NCI-H345 treated with DMSO at 0.1 percent for 48 hours (cell line): ENCODE measurements at regions not wholly inside any gene's neighbourhood (a gene's known extent, or its start where the extent isn't known, plus 50 kb on each side); places are given as distances from the start of the nearest gene placed in this dataset.

Source experiments
- DNase-seq: peaks from one replicate; lab custom pipeline; 2025; ENCODE audit not compliant: unreplicated experiment; lab: John Stamatoyannopoulos, UW

DNA sequence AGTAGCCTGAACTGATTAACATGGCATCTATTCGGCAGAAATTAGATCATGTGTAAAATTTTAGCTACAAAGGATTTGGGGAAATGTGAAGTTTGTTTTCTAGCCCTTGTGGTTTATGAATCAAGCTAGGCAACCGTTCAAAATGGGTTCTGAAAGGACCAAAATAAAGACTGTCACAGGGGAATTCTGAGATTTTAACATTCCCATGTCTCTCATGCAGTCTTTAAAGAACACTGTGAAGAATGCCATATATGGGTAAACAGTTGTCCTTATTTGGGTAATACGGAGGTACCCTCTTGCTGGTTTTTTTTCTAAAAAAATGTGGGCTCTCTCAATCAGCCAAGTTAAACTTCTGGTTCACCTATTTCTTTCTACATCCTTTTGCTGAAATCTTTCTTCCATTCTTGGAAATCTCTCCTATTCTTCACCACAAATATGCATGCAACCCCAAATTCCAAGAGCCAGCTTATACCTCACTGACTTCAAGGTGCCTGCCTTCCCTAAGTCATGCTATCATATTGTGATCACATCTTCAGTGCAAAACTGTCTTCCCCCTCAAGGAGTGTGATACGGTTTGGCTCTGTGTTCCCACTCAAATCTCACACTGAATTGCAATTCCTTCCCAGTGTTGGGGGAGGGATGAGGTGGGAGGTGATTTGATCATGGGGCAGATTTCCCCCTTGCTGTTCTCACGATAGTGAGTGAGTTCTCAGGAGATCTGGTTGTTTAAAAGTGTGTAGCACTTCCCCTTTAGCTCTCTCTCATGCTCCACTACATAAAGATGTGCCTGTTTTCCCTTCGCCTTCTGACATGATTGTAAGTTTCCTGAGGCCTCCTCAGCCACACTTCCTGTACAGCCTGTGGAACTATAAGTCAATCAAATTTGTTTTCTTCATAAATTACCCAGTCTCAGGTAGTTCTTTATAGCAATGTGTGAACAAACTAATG is 308.7 kb downstream of the TTLL7 start:
- no peak for DNase-seq

DNA sequence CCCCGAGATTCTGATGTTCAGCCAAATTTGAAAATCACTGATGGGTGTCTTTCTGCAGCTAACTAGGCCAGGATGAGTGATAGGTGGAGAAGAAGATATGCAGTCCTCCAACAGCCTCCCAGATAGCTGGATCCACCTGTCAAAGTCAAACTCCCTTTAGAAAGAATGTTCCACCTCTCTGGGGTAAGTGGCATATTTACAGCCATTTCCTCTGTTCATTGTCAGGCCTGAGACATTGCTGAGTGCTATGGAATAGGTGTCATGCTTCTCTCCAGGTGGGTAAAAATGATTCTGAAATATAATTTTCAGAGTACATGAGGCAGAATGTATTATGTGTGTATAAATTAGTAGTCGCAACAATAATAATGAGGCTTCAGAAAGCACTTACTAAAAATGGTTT is 316.8 kb downstream of the TTLL7 start:
- DNase-seq: no peak

DNA sequence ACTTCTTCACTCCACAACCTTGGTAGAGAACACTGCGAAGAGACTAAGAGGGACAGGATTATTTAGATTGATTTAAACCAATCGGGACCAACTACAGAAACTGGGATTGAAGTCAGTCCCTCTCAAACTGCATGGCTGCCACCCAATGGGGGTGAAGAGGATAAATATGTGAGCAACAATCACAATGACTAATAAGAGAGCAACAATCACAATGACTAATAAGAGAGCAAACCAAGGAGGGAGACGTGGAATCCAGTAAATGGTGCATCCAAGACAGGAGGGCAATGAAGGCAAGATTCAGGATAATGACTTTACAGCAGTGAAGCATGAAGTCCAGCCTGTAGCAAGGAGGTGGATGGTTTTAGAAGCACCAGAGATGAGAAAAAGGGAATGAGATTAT is 322.8 kb downstream of the TTLL7 start:
- DNase-seq: no peak

DNA sequence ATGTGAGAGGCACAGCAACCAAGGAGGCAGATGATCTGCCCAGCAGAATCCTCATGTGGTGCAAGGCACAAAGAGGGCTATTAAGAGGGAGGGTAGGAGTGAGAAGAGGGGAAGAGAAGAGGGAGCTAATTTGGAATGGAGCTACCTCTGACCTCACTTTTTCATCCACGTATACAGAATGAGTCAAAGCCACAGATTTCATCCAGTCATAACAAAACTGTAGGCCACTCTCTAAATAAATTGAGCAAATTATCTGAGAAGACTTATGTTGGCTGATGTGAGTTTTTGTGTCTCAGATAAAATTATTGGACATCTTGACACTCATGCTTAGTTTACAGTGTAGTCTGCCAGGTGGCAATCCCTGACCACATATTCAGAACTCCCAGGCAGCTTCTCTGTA is 325.6 kb downstream of the TTLL7 start:
- no peak for DNase-seq

DNA sequence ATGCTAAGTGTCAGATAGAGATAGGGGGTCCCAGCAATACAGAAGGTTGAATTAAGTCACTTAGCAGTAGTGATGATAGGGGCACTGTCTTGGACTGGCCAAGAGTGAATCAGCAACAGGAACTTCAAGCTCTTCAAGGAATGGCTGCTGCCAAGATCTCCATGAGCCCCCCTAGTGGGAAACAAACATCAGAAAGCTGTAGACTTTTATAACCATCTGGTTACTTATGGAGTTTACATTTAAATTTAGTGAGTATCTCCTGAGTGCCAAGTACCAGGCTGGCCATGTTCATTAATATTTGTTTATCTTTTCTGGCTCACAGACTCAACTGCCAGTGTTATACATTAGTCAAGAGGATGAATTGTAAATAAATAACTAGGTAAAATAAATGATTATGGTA is 327.3 kb downstream of the TTLL7 start:
- no peak for DNase-seq

DNA sequence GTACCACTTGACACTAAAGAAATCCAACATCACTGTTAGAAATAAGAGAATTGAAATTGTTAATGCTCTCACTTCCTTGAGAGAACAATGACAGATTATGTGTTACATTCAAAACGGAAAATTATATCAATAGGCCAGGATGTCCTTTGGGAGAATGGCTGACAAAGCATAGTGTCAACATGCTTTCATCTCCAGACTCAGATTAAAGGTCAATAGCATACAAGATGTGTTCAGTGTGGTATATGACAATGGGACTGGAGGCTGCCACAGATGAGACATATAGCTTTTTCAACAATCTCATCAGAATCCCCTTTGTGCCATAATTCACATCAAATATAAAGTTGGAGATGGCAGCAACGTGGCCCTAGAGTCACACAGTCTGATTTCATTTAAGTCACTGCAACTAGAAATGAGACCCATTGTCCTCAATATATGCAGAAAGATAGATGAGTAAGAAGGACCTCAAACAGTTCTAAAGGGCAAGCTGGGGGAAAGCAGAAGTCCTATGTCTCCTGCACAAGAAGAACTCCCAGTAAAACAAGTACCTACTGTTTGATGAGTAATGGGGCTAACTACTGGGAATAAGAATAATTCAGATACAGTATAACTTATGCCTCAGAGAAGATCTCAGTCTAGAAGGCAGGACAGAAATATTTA is 327.9 kb downstream of the TTLL7 start:
- DNase-seq: no peak

DNA sequence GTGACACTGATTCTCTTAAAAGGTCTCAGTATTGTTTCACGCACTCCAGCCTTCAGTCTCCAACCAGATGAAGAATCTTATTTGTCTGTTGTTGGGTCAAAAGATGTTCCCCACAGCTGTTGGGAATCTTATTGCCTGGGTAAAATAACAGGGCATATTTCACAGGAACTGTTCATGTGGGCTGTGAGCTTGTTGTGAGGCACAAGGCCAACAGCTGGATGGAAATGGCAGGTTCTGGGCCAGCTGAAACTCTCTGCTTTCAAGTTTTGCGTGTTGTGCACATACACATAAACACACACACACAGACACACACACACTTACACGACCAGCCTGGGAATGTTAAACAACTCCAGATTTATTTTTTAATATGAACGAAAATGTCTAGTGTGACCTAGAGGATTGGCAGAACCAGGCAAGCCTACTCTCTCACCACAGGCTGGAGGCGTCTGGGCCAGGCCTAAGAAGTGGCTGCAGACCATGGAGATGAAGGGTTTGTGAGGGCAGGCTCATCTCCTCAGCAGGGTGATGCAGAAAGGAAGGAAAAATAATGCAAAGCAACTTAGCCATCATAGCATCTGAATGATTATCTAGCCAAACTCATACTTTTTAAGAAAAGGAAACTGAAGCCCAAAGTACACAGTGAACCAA is 357.0 kb downstream of the TTLL7 start:
- DNase-seq: no peak

DNA sequence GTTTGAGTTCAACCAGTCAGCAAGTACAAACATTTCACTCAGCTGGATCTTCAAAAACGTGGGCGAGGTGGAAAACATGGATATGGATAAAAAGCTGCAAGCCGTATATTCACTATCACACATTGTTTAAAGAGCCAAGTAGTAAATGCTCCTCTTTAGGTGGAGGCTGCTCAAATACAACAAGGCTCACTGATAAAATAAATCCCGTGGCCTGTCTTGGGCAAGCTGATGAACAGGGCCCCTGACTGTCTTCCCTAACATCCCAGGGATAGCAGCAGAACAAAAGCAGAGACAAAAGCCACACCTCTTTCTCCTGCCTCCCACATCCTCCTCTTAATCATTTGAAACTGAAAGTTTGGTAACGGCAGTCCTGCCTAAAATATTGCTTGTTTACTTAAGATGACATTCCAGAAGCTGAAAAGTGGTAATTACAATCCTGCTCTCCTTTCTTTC is 357.7 kb downstream of the TTLL7 start:
- no peak for DNase-seq

DNA sequence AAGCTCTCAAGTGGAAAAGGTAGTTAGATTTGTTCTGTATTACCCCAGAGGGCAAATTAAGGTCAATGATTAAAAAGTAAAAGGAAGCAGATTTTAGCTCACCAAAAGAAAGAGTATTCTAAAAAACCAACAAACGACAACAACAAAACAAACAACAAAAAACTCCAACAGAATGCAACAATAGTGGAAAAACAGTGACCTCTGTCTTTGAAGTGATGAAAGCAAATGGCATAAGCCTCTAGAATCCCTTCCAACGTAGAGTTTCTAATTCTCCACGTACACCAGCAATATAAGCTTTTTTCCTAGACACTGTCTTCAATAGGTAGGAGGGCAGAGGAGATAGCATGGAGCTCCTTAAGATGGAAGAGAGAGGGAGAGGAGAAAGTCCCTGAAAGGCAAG is 359.1 kb downstream of the TTLL7 start:
- no peak for DNase-seq

DNA sequence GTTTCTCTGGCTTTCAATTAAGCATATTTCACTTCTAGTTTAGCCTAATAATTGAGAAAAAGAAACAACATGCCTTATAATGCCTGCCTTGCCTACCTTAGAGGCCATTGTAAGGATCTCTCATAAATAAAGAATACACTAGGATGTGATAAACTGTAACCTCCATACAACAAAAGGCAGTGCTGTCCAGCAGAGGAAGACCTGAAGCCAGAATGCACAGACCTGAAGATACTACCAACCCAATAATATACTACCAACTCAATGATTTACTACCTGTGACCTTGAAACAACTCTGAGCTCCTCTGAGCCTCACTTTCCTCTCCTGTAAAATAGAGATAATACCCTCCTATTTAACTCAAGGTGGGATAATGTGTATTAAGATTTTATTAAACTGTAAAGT is 361.3 kb downstream of the TTLL7 start:
- no peak for DNase-seq

DNA sequence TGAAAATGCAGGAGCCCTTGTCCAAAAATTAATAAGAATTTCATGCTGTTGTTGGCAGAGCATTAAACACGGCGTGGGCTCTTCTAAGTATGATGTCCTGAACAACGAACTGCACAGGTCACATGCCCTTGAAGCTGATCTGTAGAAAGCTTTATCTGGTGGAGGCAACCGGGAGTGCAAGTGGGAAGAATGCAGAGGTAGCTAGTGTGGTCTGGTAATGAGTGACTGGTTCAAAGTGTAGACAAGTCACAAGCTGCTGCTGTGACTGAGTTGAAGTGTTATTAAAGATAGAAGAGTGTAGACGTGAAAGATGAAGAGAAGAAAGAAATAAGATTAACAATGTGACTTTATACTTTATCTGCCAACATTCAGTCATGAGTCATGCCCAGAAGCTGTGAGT is 361.9 kb downstream of the TTLL7 start:
- DNase-seq: no peak

DNA sequence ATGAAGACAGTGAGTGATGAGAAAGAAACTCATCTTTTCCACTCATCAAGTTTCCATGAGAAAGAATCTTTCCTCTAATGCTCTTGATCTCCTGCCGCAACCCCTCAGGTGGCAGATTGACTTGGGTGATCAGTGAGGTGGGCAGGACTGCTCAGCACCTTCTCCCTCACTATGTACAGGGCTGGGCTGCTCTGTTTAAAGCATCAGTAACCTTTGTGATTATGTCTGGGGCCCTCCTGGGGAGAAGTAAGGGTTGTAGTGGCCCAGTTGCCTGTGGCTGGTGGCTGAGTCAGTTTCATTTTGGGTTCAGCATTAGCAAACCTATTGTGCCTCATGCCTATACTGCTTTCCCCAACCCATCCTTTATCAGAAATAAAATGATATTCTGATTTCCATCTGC is 366.0 kb downstream of the TTLL7 start:
- no peak for DNase-seq

DNA sequence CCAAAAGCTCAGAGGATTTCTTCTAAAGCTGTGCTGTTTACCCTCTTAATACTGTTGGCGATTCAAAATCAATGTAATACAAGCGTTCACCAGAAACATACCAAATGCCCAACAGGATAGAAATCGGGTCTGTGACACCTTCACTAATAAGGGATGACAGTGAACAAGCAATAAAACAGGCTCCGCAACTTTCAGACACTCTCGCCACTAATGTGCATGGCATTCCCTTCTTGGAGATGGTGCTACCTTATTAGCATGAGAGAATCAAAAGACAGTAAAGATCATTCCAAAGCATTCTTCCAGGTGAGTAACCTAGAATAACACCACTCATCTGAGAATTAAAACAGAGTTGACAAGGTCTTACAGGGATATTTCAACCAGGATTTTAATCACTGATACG is 367.1 kb downstream of the TTLL7 start:
- DNase-seq: no peak

DNA sequence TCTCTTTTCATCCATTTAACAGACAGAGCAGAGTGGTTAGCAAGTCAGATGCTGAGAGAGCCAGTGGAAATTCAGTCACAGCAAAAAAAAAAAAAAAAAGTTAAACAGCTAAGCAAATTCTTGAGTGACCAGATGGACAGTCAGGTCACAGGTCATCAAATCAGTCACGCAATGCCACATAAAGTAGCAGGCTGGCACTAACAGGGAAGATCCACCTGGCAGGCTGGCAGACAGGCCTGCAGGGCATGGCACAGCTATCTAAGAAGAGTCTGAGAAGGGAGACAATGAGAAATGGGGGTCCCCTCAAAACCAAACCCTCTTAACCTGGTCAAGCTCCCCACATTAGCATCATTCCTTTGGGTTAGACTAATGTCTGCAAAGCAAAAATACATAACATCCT is 371.9 kb downstream of the TTLL7 start:
- no peak for DNase-seq

DNA sequence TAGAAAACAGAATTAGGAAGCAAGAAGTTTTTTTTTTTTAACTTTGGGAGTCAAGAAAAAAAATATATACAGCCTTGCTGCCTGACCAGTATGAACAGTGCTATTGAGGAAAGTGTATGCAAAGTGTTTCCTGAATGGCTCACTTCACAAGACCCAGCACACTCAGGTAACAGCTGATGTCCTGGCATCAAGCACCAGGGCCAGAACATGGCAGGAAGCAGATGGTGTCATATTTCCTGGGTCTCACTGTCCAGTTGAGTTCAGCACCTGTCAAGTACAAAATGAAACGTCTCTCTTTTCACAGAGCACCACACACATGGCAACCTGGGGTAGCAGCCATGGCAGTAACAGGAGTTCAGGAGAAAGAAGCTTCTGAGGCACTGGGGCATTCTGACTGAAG is 372.3 kb downstream of the TTLL7 start:
- no peak for DNase-seq

DNA sequence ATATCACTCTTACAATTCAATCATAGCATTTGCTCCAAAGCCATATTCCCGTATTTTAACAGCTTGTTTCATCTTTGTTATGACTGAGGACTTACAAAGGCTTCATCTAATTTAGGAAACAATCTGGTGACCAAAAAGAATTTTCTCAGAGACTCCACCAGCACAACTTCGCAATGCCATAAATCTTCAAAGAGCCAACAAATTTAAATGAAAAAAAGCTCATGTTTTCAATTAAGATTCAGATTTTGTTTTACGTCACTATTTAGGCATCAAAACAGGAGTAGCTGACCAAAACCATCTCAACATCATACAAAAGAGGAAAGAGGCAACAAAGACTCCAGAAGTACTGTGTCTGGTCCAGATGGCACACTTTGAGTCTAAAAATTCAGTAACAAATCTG is 373.3 kb downstream of the TTLL7 start:
- DNase-seq: no peak

DNA sequence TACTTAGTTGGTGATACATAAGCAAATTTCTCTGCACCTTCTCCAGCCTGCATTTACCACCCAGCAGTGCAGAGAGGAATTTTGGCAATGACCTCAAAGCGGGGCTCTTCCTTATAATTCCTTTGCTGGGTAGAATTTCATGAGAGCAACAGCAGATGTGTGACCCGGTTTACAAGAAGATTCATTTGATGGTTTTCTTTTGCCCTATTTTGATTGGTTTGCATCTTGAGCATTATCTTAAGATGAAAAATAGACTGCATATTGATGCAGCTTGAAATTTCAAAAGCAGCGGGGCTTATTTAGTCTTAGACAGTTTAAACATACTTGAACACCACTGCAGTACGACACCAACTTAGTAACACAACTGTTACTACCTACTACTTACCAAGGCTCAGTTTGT is 378.9 kb downstream of the TTLL7 start:
- DNase-seq: no peak

DNA sequence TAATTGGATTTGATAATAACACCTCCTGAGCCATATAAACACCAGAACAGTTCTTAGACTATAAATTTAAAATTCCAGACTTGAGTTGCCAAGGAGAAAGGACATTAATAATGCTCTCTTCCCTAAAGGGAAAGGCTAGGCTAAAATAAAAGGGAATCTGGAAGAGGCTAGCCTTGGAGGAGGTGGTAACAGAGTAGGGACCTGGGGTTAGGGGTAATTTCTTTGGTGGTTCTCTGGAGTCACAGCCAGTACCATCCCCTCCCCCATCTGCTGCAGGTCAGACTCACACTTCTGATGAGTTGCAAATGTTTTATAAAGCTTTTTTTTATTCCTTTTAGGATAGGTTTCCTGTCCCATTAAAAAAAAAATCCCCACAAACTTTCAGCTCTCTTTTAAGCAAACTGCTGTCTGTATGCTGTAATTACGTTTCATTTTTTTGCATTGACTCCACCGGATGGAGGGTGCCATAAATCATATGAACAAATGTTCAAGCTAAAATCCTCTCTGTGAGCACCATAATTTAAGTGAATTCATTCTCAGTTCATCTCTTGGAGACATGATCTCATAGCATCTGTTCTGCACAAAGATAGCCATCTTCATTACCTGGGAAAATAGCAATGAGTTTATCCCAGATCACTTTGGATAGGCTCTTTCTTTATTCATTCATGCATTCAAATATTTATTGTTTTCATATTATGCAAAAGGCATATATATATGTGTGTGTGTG is 379.6 kb downstream of the TTLL7 start:
- no peak for DNase-seq

DNA sequence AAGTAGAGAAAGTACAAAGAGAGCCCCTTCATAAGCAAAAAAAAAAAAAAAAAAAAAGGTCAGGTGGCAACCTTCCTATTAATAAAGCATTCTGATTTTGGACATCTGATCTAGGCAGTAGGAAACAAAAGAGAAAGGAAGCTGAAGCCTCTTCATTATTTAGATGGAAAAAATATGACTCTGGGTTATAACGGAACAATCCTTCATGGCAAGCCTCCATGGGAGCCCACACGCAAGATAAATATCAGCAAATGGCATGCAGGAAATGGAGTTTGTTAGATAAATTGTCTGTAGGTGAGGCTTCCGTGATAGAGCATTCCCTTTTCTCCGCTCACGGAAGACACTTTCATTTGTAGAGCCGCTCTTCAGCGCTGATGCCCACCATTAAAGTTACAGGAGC is 381.0 kb downstream of the TTLL7 start:
- no peak for DNase-seq

DNA sequence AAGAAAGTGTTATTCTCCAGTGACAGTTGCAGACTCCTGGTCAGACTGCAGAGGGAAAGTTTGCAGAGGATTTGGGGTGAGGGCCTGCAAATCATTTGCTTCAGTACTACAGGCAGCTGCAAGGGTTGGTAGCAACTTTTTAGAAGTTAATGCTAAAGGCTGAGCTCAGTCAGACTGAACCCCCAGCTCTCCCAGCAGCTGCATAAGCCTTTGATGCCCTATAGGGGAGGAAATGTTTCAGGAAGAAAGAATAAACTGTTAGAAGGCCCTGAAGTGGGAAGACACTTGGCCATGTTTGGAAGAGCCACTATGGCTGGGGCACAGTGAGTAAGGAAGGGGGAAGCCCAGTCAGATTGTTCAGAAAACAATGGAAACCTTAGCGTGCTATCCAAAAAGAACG is 383.6 kb downstream of the TTLL7 start:
- no peak for DNase-seq

DNA sequence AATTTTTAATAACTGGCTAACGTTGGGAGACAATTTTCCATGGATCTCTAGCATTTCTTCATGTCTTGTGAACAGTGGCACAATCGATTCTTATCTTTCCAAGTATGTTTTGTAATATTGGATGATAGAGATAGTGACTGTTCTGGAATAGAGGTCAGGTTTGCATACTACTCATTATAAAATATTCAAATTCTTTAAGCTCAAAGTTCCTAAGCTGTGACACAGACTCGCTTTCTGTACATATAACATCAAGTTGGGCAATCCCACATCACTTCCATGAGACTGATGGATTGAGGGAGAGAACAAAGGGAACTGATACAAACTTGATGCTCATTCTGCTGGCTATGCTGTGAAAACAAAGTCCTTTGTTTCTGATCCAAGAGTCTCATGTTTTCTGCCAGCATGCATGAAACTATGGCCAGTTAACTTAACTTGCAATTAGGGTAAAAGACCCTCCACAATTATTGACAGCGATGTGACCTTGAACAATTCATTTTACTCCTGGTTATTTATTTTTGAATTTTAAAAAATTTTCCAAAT is 392.4 kb downstream of the TTLL7 start:
- no peak for DNase-seq
